Adrenal gland (tissue), 9 donors: ENCODE measurements at regions not wholly inside any gene's neighbourhood (a gene's known extent, or its start where the extent isn't known, plus 50 kb on each side); places are given as distances from the start of the nearest gene placed in this dataset.

Experiments used
- DNase-seq, 7 donors: peaks; one replicate each; pipeline ENCODE4 v3.0.0-alpha.2; 2019 to 2020
- H3K27ac ChIP-seq, 5 donors: fragments of 200-600 bp; sonication (generic) in 4 of 5; 1 replicate in 3 of 5; 2 replicates in 2 of 5; pipeline versions ENCODE4 v1.5.1 to v1.8.0; 2016 to 2020; ENCODE audit warnings: mild to moderate bottlenecking in 1 of 5
- H3K27me3 ChIP-seq: fragments of 200-600 bp; 2 replicates; pipeline ENCODE4 v1.8.0; 2021
- H3K36me3 ChIP-seq, 2 donors: fragments of 200-600 bp; replicated peaks in 1 of 2; 1 replicate in 1 of 2; 2 replicates in 1 of 2; pipeline versions ENCODE4 v1.5.1 to v1.8.0; 2018 to 2022
- H3K4me1 ChIP-seq, 2 donors: fragments of 200-600 bp; replicated peaks in 1 of 2; 1 replicate in 1 of 2; 2 replicates in 1 of 2; pipeline versions ENCODE4 v1.5.1 to v1.8.0; 2018 to 2021
- H3K4me3 ChIP-seq, 4 donors: fragments of 200-600 bp; sonication (generic) in 3 of 4; one replicate each; pipeline ENCODE4 v1.5.1; 2016 to 2018
- H3K9me3 ChIP-seq, 3 donors: fragments of 200-600 bp; sonication (generic) in 1 of 3; replicated peaks in 1 of 3; 1 replicate in 2 of 3; 2 replicates in 1 of 3; pipeline versions ENCODE4 v1.5.1 to v1.8.0; 2016 to 2021
- POLR2A ChIP-seq, 2 donors: fragments of 450-650 bp; IDR thresholded peaks; one replicate each; pipeline ENCODE4 v1.6.1; 2017; ENCODE audit warnings: antibody characterized with exemption in 2 of 2, mild to moderate bottlenecking in 2 of 2, moderate library complexity in 1 of 2
- WGBS, 4 donors: extraction: QIAGEN DNeasy Blood & Tissue Kit in 2 of 4; methylation state at CpG; one replicate each; pipeline versions ENCODE4 v1.1.5 to v1.1.7; 2013 to 2017; 5-methylcytosine and 5-hydroxymethylcytosine counted together
- intact Hi-C, 2 donors: fragments of 100-400 bp; cut with DNase I; formaldehyde crosslinking; loops; one replicate each; pipeline versions ENCODE4 v1.14.1 to v1.15.0; 2022 to 2023
- TF ChIP-seq, protein P1 (sequence below), 6 experiments: fragments of 450-650 bp in 4 of 6; fragments of 200-600 bp in 2 of 6; sonication (generic) in 1 of 6; IDR thresholded peaks; 1 replicate in 5 of 6; 2 replicates in 1 of 6; pipeline versions ENCODE4 v1.5.1 to v1.8.0; 2016 to 2021; ENCODE audit warnings: antibody characterized with exemption in 6 of 6, mild to moderate bottlenecking in 2 of 6, moderate library complexity in 1 of 6
- donor health status: healthy with polysubstance abuse.
- donor health status: Bipolar disorder and iron deficiency.
- donor health status: DM: yes; HTN: yes; CAD: no.
- donor health status: DM: no; HTN: no; CAD: no.
- donor health status: DM: no; HTN: no; CAD: no.

DNA sequence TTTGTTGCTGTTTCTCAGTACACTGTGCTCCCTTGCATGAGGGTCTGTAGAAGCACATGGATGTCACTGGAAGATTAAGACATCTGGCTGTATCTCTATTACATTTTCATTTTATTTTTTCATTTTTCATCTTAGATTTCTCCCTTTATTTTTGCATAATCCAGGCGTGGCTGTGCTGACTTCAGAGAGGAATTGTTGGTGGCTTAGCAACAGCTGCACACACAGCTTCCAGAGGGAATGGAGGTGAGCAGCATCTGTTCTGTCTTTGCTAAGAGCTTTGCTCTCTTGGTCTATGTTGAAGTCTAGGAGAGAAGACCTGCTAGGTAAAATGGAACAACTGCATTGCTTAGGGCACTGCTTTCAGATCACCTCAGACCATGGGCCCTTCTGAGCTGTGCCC is 254.4 kb upstream of the SP4 start:
- intact Hi-C loops = no loop called here
- H3K4me3 ChIP-seq = no peak overlapping the region

DNA sequence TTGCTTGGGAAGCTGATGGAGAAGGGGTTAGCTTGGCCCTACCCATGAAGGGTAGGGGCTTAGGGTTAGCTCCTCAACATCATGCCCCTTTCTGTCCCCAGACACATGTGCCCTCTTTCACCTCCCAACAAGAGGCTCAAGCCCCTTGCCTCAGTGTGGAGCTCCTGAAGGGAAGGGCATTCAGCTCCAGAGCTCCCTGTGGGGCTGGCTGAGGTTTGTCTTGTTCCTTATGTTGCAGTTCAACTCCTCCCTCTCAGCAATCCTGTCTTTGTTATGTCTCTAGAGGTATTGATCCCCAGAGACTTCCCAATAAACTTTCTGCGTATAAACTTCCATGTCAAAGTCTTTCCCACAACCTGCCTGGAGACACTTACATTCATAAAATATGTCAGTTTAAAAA is 252.2 kb upstream of the SP4 start:
- intact Hi-C loops = no loop called here
- DNase-seq = no peak
- Histone ChIP-seq H3K4me1 (no peaks in the 10 kb centered on the region), H3K27ac (no peak overlapping the region), H3K4me3 (no peak overlapping the region), H3K27me3 (no peaks in the 10 kb centered on the region), H3K36me3 (no peaks in the 10 kb centered on the region), H3K9me3 (no peaks in the 10 kb centered on the region)
- TF ChIP-seq, protein P1, sequence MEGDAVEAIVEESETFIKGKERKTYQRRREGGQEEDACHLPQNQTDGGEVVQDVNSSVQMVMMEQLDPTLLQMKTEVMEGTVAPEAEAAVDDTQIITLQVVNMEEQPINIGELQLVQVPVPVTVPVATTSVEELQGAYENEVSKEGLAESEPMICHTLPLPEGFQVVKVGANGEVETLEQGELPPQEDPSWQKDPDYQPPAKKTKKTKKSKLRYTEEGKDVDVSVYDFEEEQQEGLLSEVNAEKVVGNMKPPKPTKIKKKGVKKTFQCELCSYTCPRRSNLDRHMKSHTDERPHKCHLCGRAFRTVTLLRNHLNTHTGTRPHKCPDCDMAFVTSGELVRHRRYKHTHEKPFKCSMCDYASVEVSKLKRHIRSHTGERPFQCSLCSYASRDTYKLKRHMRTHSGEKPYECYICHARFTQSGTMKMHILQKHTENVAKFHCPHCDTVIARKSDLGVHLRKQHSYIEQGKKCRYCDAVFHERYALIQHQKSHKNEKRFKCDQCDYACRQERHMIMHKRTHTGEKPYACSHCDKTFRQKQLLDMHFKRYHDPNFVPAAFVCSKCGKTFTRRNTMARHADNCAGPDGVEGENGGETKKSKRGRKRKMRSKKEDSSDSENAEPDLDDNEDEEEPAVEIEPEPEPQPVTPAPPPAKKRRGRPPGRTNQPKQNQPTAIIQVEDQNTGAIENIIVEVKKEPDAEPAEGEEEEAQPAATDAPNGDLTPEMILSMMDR (IDR thresholded peaks at IDR 0.05) = no peak
- TF ChIP-seq POLR2A (IDR thresholded peaks at IDR 0.05) = no peak
- WGBS, 4 donors = 46 to 74% (median 63%) methylated on average over 1 of the region's 1 CpG

More for the DNA sequence above, 254.4 kb upstream of the SP4 start:
- Histone ChIP-seq H3K9me3 (no peaks in the 10 kb centered on the region), H3K4me1 (no peaks in the 10 kb centered on the region), H3K27me3 (peaks cover 19% of the 10 kb centered on the region), H3K27ac (no peak overlapping the region), H3K36me3 (no peaks in the 10 kb centered on the region)
- no peak for DNase-seq
- TF ChIP-seq, protein P1 (IDR thresholded peaks at IDR 0.05) = no peak
- TF ChIP-seq POLR2A (IDR thresholded peaks at IDR 0.05) = no peak
- WGBS, 4 donors = 66 to 86% (median 76%) methylated on average over 1 of the region's 1 CpG

DNA sequence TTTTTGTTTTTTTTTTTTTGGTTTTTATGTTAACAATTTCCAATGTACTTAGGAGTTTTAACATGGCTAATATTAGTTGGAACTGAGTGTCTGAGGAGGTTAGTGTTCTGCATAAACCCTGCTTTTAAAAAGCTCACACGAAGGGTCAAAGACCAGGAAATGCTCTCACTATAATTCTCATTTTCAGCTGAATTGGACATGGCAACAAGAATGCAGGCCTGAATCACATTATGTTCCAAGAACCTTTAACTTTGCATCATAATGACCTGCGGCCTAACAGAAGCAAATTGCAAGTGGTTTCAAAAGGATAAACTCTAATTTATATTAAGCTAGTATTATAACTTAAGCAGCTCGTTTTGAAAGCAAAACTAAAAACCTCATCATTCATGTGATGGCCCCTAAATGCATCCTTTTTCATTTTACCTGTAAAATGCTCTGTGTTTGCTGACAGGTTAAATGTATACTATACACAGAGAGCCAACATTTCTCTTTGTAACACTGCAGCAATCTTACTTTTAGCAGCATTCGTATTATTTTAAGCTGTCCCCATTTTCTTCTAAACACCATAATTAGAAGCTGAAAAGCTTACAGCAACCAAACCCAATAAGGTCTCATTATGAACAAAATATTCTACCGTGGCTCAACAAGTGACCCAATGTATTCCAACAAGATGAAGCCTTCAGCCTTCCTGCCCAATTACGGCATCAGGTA is 242.8 kb upstream of the SP4 start:
- DNase-seq = no peak
- Histone ChIP-seq H3K9me3 (no peaks in the 10 kb centered on the region), H3K4me3 (no peak overlapping the region), H3K27ac (no peak overlapping the region), H3K27me3 (no peaks in the 10 kb centered on the region), H3K4me1 (no peaks in the 10 kb centered on the region), H3K36me3 (no peaks in the 10 kb centered on the region)
- intact Hi-C loops = no loop called here
- TF ChIP-seq, protein P1 (IDR thresholded peaks at IDR 0.05) = no peak
- TF ChIP-seq POLR2A (IDR thresholded peaks at IDR 0.05) = no peak
- 39 to 66% (median 55%) methylated on average over 6 of the region's 6 CpGs for WGBS, 4 donors

DNA sequence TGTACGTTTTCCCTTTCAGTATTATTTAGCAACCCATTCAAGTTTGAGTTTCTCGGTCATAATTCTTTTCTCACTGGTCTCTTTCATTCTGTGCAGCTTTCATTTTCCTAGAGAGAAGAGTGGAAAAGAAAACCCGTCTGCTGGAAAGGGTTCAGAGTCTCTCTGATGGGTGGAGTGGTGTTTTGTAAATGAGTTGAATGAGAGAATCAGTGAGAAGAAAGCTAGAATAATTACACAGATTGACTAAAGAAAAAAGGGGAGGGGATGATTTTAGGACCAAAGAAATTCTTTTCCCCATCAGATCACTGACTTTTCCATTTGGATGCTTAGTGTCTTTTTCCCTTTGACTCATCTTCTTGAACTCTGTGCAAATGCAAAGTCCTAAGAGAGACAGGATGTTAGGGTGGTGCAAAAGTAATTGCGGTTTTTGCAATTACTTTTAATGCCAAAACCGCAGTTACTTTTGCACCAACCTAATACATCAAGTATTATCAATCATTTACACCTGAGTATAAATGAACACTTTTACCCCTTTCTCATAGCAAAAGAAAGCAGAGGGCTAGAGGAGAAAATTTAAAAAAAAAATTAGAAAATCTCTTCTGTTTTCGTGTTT is 242.1 kb upstream of the SP4 start:
- 76 to 84% (median 78%) methylated on average over 6 of the region's 6 CpGs for WGBS, 4 donors
- intact Hi-C loops = no loop called here

More for the DNA sequence above, 242.1 kb upstream of the SP4 start:
- H3K9me3 ChIP-seq = no peaks in the 10 kb centered on the region
- no peaks in the 10 kb centered on the region for H3K27me3 ChIP-seq
- H3K4me3 ChIP-seq = no peak overlapping the region
- H3K4me1 ChIP-seq = no peaks in the 10 kb centered on the region
- DNase-seq = no peak
- no peak overlapping the region for H3K27ac ChIP-seq
- no peaks in the 10 kb centered on the region for H3K36me3 ChIP-seq
- TF ChIP-seq, protein P1 (IDR thresholded peaks at IDR 0.05) = no peak
- no peak for TF ChIP-seq POLR2A (IDR thresholded peaks at IDR 0.05)
